Vagina (tissue), 2 donors: ENCODE measurements at regions not wholly inside any gene's neighbourhood (a gene's known extent, or its start where the extent isn't known, plus 50 kb on each side); places are given as distances from the start of the nearest gene placed in this dataset.

Experiments
- DNase-seq, 2 donors: peaks; one replicate each; pipeline ENCODE4 v3.0.0-alpha.2; 2017; ENCODE audit errors: extremely low spot score in 2 of 2
- H3K27ac ChIP-seq: fragments of 200-600 bp; sonication (generic); one replicate; pipeline ENCODE4 v1.5.1; 2019
- H3K27me3 ChIP-seq: fragments of 200-600 bp; sonication (generic); one replicate; pipeline ENCODE4 v1.5.1; 2019
- H3K36me3 ChIP-seq, 2 donors: fragments of 200-600 bp; sonication (generic); one replicate each; pipeline ENCODE4 v1.5.1; 2017 to 2019
- H3K4me1 ChIP-seq: fragments of 200-600 bp; sonication (generic); one replicate; pipeline ENCODE4 v1.5.1; 2019
- H3K4me3 ChIP-seq, 2 donors: fragments of 200-600 bp; sonication (generic); 1 replicate in 1 of 2; 2 replicates in 1 of 2; pipeline ENCODE4 v1.5.1; 2016 to 2019
- H3K9me3 ChIP-seq: fragments of 200-600 bp; sonication (generic); one replicate; pipeline ENCODE4 v1.5.1; 2019
- POLR2A ChIP-seq, 2 donors: fragments of 450-650 bp; IDR thresholded peaks; one replicate each; pipeline ENCODE4 v1.6.1; 2017; ENCODE audit warnings: antibody characterized with exemption in 2 of 2, mild to moderate bottlenecking in 2 of 2, moderate library complexity in 2 of 2
- POLR2AphosphoS5 ChIP-seq, 2 donors: sonication (generic); formaldehyde crosslinking; IDR thresholded peaks; one replicate each; pipeline ENCODE4 v1.9.0; 2017; ENCODE audit warnings: antibody characterized with exemption in 2 of 2, mild to moderate bottlenecking in 2 of 2, low read depth in 1 of 2; ENCODE audit not compliant: insufficient read depth in 1 of 2
- intact Hi-C: fragments of 100-400 bp; cut with DNase I; formaldehyde crosslinking; loops from one replicate; pipeline ENCODE4 v1.15.1; 2023
- TF ChIP-seq, protein P1 (sequence below), 3 experiments: fragments of 450-650 bp in 2 of 3; fragments of 200-600 bp in 1 of 3; sonication (generic) in 1 of 3; IDR thresholded peaks; one replicate each; pipeline ENCODE4 v1.5.1; 2017 to 2019; ENCODE audit warnings: antibody characterized with exemption in 3 of 3, mild to moderate bottlenecking in 2 of 3, moderate library complexity in 2 of 3

GRCh38 chr12:126897778-126898177 is 1369.2 kb upstream of the TMEM132C start:
- Histone ChIP-seq H3K27me3 (no peaks in the 10 kb centered on the region), H3K27ac (no peak overlapping the region), H3K4me3 (no peak overlapping the region), H3K4me1 (no peaks in the 10 kb centered on the region), H3K36me3 (no peaks in the 10 kb centered on the region), H3K9me3 (no peaks in the 10 kb centered on the region)
- no peak for TF ChIP-seq POLR2A (IDR thresholded peaks at IDR 0.05)
- intact Hi-C loops, result no loop called here
- DNase-seq, result no peak

- Histone ChIP-seq H3K27me3 (no peaks in the 10 kb centered on the region), H3K36me3 (no peaks in the 10 kb centered on the region), H3K9me3 (no peaks in the 10 kb centered on the region), H3K4me3 (no peak overlapping the region), H3K4me1 (no peaks in the 10 kb centered on the region), H3K27ac (no peak overlapping the region)
- intact Hi-C loops, result no loop called here
- TF ChIP-seq, protein P1, sequence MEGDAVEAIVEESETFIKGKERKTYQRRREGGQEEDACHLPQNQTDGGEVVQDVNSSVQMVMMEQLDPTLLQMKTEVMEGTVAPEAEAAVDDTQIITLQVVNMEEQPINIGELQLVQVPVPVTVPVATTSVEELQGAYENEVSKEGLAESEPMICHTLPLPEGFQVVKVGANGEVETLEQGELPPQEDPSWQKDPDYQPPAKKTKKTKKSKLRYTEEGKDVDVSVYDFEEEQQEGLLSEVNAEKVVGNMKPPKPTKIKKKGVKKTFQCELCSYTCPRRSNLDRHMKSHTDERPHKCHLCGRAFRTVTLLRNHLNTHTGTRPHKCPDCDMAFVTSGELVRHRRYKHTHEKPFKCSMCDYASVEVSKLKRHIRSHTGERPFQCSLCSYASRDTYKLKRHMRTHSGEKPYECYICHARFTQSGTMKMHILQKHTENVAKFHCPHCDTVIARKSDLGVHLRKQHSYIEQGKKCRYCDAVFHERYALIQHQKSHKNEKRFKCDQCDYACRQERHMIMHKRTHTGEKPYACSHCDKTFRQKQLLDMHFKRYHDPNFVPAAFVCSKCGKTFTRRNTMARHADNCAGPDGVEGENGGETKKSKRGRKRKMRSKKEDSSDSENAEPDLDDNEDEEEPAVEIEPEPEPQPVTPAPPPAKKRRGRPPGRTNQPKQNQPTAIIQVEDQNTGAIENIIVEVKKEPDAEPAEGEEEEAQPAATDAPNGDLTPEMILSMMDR (IDR thresholded peaks at IDR 0.05), result no peak
- TF ChIP-seq POLR2AphosphoS5 (IDR thresholded peaks at IDR 0.05; ENCODE audit: insufficient read depth in 1 of 2, low read depth in 1 of 2), result no peak
- no peak for TF ChIP-seq POLR2A (IDR thresholded peaks at IDR 0.05)
- DNase-seq, result no peak
Observed at GRCh38 chr12:126898562-126898961, 1368.4 kb upstream of the TMEM132C start.

GRCh38 chr12:126899926-126900792 is 1366.8 kb upstream of the TMEM132C start:
- no peak for DNase-seq
- intact Hi-C loops, result no loop called here
- Histone ChIP-seq H3K4me1 (no peaks in the 10 kb centered on the region), H3K27ac (no peak overlapping the region), H3K4me3 (no peak overlapping the region), H3K27me3 (no peaks in the 10 kb centered on the region), H3K36me3 (no peaks in the 10 kb centered on the region), H3K9me3 (no peaks in the 10 kb centered on the region)
- TF ChIP-seq, protein P1 (IDR thresholded peaks at IDR 0.05), result no peak

GRCh38 chr12:126903027-126903876 is 1363.7 kb upstream of the TMEM132C start:
- Histone ChIP-seq H3K27ac (no peak overlapping the region), H3K4me1 (no peaks in the 10 kb centered on the region), H3K36me3 (no peaks in the 10 kb centered on the region), H3K4me3 (no peak overlapping the region), H3K9me3 (no peaks in the 10 kb centered on the region), H3K27me3 (no peaks in the 10 kb centered on the region)
- no peak for TF ChIP-seq POLR2AphosphoS5 (IDR thresholded peaks at IDR 0.05; ENCODE audit: insufficient read depth in 1 of 2, low read depth in 1 of 2)
- TF ChIP-seq POLR2A (IDR thresholded peaks at IDR 0.05), result no peak
- TF ChIP-seq, protein P1 (IDR thresholded peaks at IDR 0.05), result no peak
- DNase-seq, result no peak
- intact Hi-C loops, result no loop called here

DNA sequence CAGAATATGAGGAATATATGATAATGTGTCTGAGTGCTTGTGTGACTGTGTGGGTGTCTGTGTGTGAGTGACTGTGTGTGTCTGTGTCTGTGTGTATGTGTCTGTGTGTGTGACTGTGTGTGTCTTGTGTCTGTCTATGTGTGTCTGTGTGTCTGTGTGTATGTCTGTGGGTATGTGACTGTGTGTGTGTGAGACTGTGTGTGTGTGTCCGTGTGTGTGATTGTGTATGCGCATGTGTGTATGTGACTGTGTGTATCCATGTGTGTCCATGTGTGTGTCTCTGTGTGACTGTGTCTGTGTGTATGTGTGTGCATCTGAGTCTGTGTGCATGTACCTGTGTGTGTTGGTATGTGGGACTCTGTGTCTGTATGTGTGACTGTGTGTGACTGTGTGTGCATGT is 1361.2 kb upstream of the TMEM132C start:
- H3K4me1 ChIP-seq, result no peaks in the 10 kb centered on the region
- no peak for TF ChIP-seq POLR2AphosphoS5 (IDR thresholded peaks at IDR 0.05; ENCODE audit: insufficient read depth in 1 of 2, low read depth in 1 of 2)
- TF ChIP-seq, protein P1 (IDR thresholded peaks at IDR 0.05), result no peak
- TF ChIP-seq POLR2A (IDR thresholded peaks at IDR 0.05), result no peak
- intact Hi-C loops, result no loop called here
- no peak for DNase-seq
- no peak overlapping the region for H3K27ac ChIP-seq
- no peaks in the 10 kb centered on the region for H3K36me3 ChIP-seq
- H3K4me3 ChIP-seq, result no peak overlapping the region
- H3K9me3 ChIP-seq, result no peaks in the 10 kb centered on the region
- H3K27me3 ChIP-seq, result no peaks in the 10 kb centered on the region
